T-helper 1 cell treated with Interleukin-12 subunit alpha and Interleukin-12 subunit beta and Interleukin-4 antibody, amounts not matched to agents 30 μg/mL and 1 μg/mL, for 36 hours (primary cell): ENCODE measurements at regions not wholly inside any gene's neighbourhood (a gene's known extent, or its start where the extent isn't known, plus 50 kb on each side); places are given as distances from the start of the nearest gene placed in this dataset.

Experiments used
- H3K27ac Mint-ChIP-seq: one replicate; pipeline ENCODE4 v1.8.0; 2021; ENCODE audit warnings: mild to moderate bottlenecking, mixed read lengths
- H3K27me3 Mint-ChIP-seq: one replicate; pipeline ENCODE4 v1.8.0; 2021; ENCODE audit warnings: low read depth, mixed read lengths
- H3K36me3 Mint-ChIP-seq: one replicate; pipeline ENCODE4 v1.8.0; 2021; ENCODE audit warnings: low read depth, mixed read lengths
- H3K4me1 Mint-ChIP-seq: one replicate; pipeline ENCODE4 v1.8.0; 2021; ENCODE audit warnings: low read depth, mixed read lengths
- H3K4me3 Mint-ChIP-seq: one replicate; pipeline ENCODE4 v1.8.0; 2021; ENCODE audit warnings: mild to moderate bottlenecking, moderate library complexity, mixed read lengths
- H3K9me3 Mint-ChIP-seq: one replicate; pipeline ENCODE4 v1.8.0; 2021; ENCODE audit warnings: mixed read lengths

DNA sequence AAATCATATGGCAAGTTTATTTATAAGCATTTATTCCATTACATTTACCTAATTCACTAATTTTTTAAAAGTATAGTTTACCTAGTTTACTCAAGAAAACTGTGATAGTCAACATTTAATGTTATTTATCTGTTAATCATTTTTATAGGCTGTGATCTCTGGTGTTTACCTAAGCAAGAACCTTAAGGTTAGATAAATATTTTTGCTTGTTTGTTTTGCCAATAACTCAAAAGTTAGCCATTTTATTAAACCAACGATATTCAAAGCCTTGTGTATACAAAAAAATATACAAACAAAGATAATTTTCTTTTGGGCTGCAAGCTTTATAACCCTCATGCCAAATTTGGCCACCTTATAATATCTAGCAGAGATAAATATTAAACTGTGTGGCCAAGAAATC is 157.3 kb downstream of the SLCO1B3 start:
- Mint-ChIP-seq H3K9me3 (peaks cover 4% of the 10 kb centered on the region), H3K27me3 (no peaks in the 10 kb centered on the region), H3K4me3 (no peak overlapping the region), H3K27ac (no peak overlapping the region), H3K36me3 (no peaks in the 10 kb centered on the region), H3K4me1 (no peaks in the 10 kb centered on the region)

DNA sequence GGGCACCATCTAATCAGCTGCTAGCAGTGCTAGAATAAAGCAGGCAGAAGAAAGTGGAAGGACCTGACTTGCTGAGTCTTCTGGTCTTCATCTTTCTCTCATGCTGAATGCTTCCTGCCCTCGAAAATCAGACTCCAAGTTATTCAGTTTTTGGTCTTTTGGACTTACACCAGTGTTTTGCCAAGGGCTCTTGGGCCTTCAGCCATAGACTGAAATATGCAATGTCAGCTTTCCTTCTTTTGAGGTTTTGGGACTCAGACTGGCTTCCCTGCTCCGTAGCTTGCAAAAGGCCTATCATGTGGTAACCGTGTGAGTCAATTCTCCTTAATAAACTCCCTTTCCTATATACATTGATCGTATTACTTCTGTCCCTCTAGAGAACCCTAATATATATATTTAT is 159.3 kb downstream of the SLCO1B3 start:
- Mint-ChIP-seq H3K4me1 (no peaks in the 10 kb centered on the region), H3K27ac (no peak overlapping the region), H3K9me3 (peaks cover 7% of the 10 kb centered on the region), H3K36me3 (no peaks in the 10 kb centered on the region), H3K4me3 (no peak overlapping the region), H3K27me3 (no peaks in the 10 kb centered on the region)

DNA sequence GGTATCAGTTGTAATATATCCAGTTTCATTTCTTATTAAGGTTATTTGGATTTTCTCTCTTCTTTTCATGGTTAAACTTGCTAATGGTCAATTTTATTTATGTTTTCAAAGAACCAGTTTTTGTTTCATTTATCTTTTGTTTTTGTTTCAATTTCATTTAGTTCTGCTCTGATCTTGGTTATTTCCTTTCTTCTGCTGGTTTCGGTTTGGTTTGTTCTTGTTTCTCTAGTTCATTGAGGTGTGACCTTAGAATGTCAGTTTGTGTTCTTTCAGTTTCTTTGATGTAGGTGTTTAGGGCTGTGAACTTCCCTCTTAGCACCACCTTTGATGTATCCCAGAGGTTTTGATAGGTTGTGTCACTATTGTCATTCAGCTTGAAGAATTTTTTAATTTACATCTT is 145.6 kb upstream of the SLCO1B1 start:
- Mint-ChIP-seq H3K4me3 (peak overlapping the region; percentile 0), H3K27me3 (no peaks in the 10 kb centered on the region), H3K9me3 (peaks cover 12% of the 10 kb centered on the region), H3K27ac (no peak overlapping the region), H3K36me3 (no peaks in the 10 kb centered on the region), H3K4me1 (peaks cover 5% of the 10 kb centered on the region)

DNA sequence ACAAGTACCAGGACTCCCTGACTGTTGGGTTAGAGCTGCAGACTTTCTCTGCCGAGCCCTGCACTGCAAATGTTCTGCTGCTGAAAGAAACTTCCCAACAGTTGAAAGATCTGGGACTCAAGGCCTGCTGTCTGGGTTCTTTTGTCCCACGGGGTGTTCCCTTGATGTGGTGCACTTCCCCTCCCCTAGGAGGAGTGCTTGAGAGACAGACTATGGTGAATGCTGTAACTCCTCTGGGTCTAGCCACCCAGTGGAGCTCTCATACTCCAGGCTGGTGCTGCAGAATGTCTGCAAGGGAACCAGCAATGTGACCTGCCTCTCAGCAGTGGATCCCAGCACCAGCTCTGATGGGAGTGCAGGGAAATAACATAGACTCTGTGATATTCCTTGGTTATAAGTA is 129.2 kb upstream of the SLCO1B1 start:
- Mint-ChIP-seq H3K4me1 (no peaks in the 10 kb centered on the region), H3K27ac (no peak overlapping the region), H3K4me3 (no peak overlapping the region), H3K27me3 (no peaks in the 10 kb centered on the region), H3K9me3 (peaks cover 26% of the 10 kb centered on the region), H3K36me3 (no peaks in the 10 kb centered on the region)

DNA sequence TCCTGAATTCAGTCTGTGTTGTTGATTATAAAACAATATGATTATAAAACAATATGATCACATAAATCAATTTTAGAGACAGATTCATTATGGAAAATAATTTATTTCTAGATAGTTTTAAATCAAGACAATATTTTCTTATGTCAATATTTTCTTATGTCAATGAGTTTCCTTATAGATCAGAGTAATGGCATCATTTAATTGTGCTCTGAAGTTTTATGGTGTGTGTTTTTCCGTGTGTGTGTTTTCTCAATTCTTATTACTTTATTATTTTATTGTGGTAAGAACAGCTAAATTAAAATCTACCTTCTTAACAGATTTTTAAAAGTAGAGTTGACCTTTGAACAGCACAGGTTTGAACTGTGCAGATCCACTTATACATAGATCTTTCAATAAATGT is 105.3 kb upstream of the SLCO1B1 start:
- H3K27me3 Mint-ChIP-seq = no peaks in the 10 kb centered on the region
- peaks cover 11% of the 10 kb centered on the region for H3K9me3 Mint-ChIP-seq
- H3K4me3 Mint-ChIP-seq = no peak overlapping the region
- no peaks in the 10 kb centered on the region for H3K4me1 Mint-ChIP-seq
- H3K27ac Mint-ChIP-seq = no peak overlapping the region
- no peaks in the 10 kb centered on the region for H3K36me3 Mint-ChIP-seq

DNA sequence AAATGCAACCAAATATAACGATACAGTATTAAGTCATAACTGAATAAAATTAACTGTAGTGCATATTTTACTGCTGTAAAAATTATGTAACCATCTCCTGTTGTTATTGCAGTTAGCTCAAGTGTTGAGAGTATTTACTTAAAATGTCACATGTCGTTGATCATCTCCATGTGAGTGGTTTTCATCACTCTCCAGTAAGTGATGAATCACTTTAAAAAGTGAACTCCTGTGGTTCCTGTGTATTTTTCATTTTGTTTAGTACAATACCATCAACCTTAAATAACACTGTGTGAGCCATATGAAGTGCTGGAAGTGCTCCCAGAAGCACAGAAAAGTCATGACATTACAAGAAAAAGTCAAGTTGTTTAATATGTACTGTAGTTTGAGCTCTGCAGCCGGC is 104.7 kb upstream of the SLCO1B1 start:
- no peaks in the 10 kb centered on the region for H3K36me3 Mint-ChIP-seq
- no peaks in the 10 kb centered on the region for H3K4me1 Mint-ChIP-seq
- no peak overlapping the region for H3K27ac Mint-ChIP-seq
- peaks cover 11% of the 10 kb centered on the region for H3K9me3 Mint-ChIP-seq
- no peak overlapping the region for H3K4me3 Mint-ChIP-seq
- no peaks in the 10 kb centered on the region for H3K27me3 Mint-ChIP-seq

DNA sequence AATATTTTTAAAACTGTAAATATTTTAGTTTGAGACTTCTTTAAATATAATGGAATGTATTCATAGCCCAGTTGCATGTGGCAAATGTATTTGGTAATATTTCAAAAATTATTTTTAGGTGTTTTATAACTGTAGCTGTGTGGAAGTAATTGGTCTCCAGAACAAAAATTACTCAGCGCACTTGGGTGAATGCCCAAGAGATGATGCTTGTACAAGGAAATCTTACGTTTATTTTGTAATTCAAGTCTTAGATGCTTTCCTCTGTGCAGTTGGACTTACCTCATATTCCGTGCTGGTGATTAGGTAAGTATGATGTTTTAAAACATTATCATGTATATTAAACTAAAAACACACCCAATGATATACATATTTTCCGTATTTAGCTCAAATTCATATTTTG is 76.7 kb upstream of the SLCO1B1 start:
- Mint-ChIP-seq H3K27me3 (no peaks in the 10 kb centered on the region), H3K36me3 (no peaks in the 10 kb centered on the region), H3K9me3 (no peaks in the 10 kb centered on the region), H3K27ac (no peak overlapping the region), H3K4me1 (no peaks in the 10 kb centered on the region), H3K4me3 (no peak overlapping the region)

DNA sequence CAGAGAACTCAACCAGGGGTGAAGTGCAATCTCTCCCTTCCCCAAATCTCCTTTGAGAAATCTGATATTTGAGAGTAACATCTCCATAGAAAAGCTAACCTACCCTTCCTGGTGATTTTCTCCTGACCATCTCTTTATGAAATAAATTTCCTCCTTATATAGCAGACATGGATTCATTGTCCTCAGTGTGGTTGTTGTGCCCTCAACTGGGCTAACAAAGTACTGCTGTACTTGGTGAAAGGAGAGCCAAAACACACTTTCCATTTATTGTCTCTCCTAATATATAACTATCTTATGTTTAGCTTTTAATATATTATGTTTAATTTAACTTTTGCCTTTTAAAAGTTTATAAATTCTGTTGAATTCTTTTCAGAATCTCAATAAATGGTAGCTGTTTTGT is 65.1 kb upstream of the SLCO1B1 start:
- no peaks in the 10 kb centered on the region for H3K36me3 Mint-ChIP-seq
- H3K4me3 Mint-ChIP-seq = no peak overlapping the region
- peaks cover 29% of the 10 kb centered on the region for H3K9me3 Mint-ChIP-seq
- H3K27ac Mint-ChIP-seq = no peak overlapping the region
- no peaks in the 10 kb centered on the region for H3K27me3 Mint-ChIP-seq
- H3K4me1 Mint-ChIP-seq = no peaks in the 10 kb centered on the region

DNA sequence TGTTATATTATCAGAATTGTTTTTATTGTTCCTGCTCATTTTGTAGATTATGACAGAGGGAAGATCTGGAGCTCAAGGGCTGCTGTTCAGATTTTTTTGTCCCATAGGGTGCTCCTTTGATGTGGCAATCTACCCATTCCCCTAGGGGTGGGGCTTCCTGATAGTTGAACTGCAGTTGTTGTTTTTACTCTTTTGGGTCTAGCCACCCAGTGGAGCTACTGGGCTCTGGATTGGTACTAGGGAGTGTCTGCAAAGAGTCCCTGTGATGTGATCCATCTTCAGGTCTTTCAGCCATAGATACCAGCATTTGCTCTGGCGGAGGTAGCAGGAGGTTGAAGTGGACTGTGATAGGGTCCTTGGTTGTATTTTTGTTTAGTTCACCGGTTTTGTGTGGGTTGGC is 57.9 kb upstream of the SLCO1B1 start:
- H3K36me3 Mint-ChIP-seq = no peaks in the 10 kb centered on the region

DNA sequence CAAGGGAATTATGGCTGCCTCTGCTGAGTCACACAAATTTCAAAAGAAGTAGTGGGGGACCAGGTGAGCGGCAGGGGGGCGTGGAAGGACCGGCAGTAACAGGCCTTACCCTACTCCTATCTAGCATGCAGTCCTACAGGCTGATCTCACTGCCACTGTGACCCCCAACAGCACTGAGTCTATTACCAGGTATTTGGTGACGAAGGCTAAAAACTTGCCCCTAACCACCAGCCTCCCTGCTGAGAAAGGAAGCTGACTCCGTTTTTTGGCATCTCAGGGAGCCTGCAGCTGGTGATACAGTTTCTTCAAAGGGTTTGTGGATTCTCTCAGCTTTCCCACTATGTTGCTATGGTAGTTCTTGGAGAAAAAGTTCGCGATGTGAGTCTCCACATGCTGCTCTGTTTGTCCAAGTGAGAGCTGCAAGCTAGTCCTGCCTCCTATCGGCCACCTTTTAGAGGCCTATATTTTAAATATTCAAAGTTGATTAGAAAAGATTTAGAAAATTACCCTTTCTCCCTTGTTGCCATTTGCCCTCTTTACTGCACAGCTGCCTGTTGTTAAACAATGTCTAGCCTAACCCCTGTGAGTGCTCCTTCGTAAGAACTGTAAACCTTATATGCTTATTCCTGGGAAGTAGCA is 57.1 kb upstream of the SLCO1B1 start:
- Mint-ChIP-seq H3K9me3 (peaks cover 9% of the 10 kb centered on the region), H3K36me3 (no peaks in the 10 kb centered on the region), H3K4me3 (no peak overlapping the region), H3K27ac (no peak overlapping the region), H3K4me1 (no peaks in the 10 kb centered on the region), H3K27me3 (no peaks in the 10 kb centered on the region)

More for the DNA sequence above, 57.9 kb upstream of the SLCO1B1 start:
- no peaks in the 10 kb centered on the region for H3K27me3 Mint-ChIP-seq
- H3K4me3 Mint-ChIP-seq = no peak overlapping the region
- no peaks in the 10 kb centered on the region for H3K4me1 Mint-ChIP-seq
- H3K9me3 Mint-ChIP-seq = peaks cover 9% of the 10 kb centered on the region
- H3K27ac Mint-ChIP-seq = no peak overlapping the region
